ENCODE measurements at regions not wholly inside any gene's neighbourhood (a gene's known extent, or its start where the extent isn't known, plus 50 kb on each side); places are given as distances from the start of the nearest gene placed in this dataset.
A peak's percentile ranks its signal among the peaks of the same experiment; 100 is the strongest.
"Not testable (repeated sequence)": the region's sequence is repeated elsewhere in the genome, so short reads cannot be mapped to it uniquely, and the experiment has no call there.

GRCh38 chr12:13537623-13538022 lies 341.1 kb downstream of the EMP1 start:
- DNase-seq (ENCODE audit: low spot score in 2 of 2): no peak
- Histone ChIP-seq H3K27me3 (no peaks in the 10 kb centered on the region), H3K9me3 (no peaks in the 10 kb centered on the region), H3K4me1 (no peaks in the 10 kb centered on the region), H3K4me3 (no peak overlapping the region), H3K27ac (no peak overlapping the region), H3K36me3 (no peaks in the 10 kb centered on the region)
- TF ChIP-seq POLR2A (IDR thresholded peaks at IDR 0.05) (no peak), POLR2AphosphoS5 (IDR thresholded peaks at IDR 0.05) (no peak), CTCF (IDR thresholded peaks at IDR 0.05) (no peak)
- intact Hi-C loops (cut with DNase I; ENCODE audit: low total_unique reads): no loop called here

DNA sequence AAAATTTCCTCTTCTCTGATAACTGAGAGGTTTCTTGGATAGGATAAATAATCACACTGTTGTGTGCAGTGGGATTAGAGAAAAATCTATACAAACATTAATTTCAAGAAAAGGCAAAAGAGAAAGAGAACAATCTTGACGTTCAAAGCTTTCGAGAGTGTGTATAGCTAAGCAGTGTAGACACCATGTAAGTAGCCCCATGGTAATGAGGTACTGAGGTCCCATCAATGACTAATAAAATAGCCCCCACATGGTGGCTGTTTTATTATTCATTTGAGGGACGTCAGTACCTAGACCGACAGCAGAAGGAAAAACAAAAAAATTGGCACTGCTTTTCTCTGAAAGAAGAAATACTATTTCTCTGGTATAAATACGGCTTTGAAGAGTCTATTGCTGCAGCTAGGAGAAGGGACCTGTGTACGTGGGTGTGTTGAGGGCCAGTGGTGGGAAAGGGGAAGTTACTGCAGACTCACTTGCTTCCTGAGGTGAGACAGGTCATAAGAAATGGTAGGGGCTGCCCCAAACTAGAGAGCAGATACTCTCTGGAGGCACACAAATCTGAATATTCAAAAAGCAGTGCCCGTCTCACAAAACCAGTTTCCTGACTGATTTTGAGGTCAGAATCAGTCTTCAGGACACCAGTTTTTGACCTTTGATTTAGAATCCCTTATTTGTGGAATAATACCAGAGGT lies 339.8 kb downstream of the EMP1 start:
- Histone ChIP-seq H3K4me1 (no peaks in the 10 kb centered on the region), H3K9me3 (no peaks in the 10 kb centered on the region), H3K27me3 (no peaks in the 10 kb centered on the region), H3K4me3 (no peak overlapping the region), H3K36me3 (no peaks in the 10 kb centered on the region), H3K27ac (no peak overlapping the region)
- intact Hi-C loops (cut with DNase I; ENCODE audit: low total_unique reads): no loop called here
- no peak for DNase-seq (ENCODE audit: low spot score in 2 of 2)
- no peak for TF ChIP-seq CTCF (IDR thresholded peaks at IDR 0.05)
- TF ChIP-seq POLR2AphosphoS5 (IDR thresholded peaks at IDR 0.05): no peak
- TF ChIP-seq POLR2A (IDR thresholded peaks at IDR 0.05): no peak

DNA sequence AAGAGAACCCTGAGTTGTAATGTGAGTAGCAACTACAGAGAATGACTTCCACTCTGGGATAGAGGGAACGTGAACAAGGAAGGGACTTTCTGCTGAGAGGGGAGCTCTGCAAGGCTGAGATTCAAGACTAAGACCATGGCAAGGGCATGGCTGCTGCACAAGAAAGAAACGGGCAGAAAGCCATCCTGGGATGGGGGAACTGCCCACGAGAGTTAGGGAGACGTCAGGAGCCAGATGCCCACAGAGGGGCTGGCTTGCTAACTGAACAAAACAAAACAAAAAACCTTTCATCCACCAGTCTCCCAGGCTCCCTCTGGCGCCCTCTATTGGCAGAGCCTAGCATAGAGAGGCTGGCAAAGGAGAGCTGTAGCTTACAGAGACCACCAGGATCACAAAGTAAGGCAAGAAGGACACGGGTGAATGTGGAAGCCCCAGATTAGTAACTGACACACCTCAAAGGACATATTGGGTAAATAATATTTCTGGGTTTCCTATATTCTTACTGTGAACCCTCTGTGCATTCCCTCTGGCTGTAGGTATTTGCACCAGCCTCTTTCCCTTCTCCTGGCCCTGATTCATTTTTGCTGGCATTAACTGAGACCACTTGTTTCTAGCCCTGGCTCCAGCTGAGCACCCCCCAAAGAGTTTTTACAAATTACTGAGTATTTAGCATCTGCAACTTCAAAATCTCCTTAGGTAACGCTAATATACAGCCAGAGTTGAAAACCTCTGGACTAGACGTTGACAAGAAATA lies 338.3 kb downstream of the EMP1 start:
- H3K4me1 ChIP-seq: no peaks in the 10 kb centered on the region
- TF ChIP-seq POLR2AphosphoS5 (IDR thresholded peaks at IDR 0.05) (no peak), CTCF (IDR thresholded peaks at IDR 0.05) (peak in 2 of 3 donors; percentile 48 to 55)
- H3K27ac ChIP-seq: no peak overlapping the region
- no peaks in the 10 kb centered on the region for H3K36me3 ChIP-seq
- no peak for DNase-seq (ENCODE audit: low spot score in 2 of 2)
- intact Hi-C loops (cut with DNase I; ENCODE audit: low total_unique reads): no loop called here
- H3K9me3 ChIP-seq: no peaks in the 10 kb centered on the region
- peak overlapping the region; percentile 25 to 30 (median 26) for H3K4me3 ChIP-seq
- no peaks in the 10 kb centered on the region for H3K27me3 ChIP-seq

DNA sequence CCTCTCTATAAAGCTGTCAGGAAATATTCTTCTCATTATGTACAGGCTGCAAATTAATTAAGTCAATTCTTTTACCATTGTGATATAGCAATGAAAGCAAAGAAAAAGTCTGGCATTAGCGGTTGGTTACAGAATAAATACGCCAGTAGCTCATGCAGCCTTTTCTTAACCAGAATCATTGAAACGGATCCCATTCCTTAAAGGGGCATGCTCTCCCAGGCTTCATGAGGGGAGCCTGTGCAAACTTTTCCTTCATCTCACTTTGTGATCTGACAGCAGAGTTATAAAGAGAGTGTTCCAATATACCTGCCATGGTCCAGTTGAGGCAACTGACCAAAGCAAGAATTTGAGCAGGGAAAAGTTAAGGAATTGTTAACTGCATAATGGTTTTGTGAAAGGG lies 337.7 kb downstream of the EMP1 start:
- Histone ChIP-seq H3K9me3 (no peaks in the 10 kb centered on the region), H3K27ac (no peak overlapping the region), H3K4me3 (no peak overlapping the region), H3K36me3 (no peaks in the 10 kb centered on the region), H3K27me3 (no peaks in the 10 kb centered on the region), H3K4me1 (no peaks in the 10 kb centered on the region)
- TF ChIP-seq CTCF (IDR thresholded peaks at IDR 0.05) (no peak), POLR2A (IDR thresholded peaks at IDR 0.05) (no peak), POLR2AphosphoS5 (IDR thresholded peaks at IDR 0.05) (no peak)
- DNase-seq (ENCODE audit: low spot score in 2 of 2): no peak
- intact Hi-C loops (cut with DNase I; ENCODE audit: low total_unique reads): no loop called here

DNA sequence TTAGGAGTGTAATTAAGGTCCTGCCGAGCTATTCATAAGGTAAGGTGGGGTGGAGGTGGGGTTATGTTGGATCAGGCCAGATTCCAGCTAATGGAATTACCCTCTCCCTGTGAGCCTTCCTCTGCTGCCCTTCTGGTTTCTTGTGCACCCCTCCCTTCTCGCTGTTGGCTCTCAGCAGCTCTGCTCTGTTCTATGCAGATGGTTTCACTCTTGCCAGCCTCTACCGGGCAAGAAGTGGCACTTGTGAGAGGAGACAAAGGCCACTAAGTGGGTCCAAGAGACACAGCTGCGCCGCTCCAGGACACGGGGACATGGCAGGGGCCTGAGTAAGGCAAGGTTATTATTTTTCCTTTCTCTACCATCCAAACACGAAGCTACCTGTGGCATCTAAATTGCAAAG lies 334.4 kb downstream of the EMP1 start:
- no peaks in the 10 kb centered on the region for H3K36me3 ChIP-seq
- H3K4me1 ChIP-seq: no peaks in the 10 kb centered on the region
- no peak for DNase-seq (ENCODE audit: low spot score in 2 of 2)
- no peaks in the 10 kb centered on the region for H3K27me3 ChIP-seq
- intact Hi-C loops (cut with DNase I; ENCODE audit: low total_unique reads): no loop called here
- no peaks in the 10 kb centered on the region for H3K9me3 ChIP-seq
- H3K4me3 ChIP-seq: no peak overlapping the region
- no peak for TF ChIP-seq CTCF (IDR thresholded peaks at IDR 0.05)
- TF ChIP-seq POLR2AphosphoS5 (IDR thresholded peaks at IDR 0.05): no peak
- TF ChIP-seq POLR2A (IDR thresholded peaks at IDR 0.05): no peak
- H3K27ac ChIP-seq: no peak overlapping the region

DNA sequence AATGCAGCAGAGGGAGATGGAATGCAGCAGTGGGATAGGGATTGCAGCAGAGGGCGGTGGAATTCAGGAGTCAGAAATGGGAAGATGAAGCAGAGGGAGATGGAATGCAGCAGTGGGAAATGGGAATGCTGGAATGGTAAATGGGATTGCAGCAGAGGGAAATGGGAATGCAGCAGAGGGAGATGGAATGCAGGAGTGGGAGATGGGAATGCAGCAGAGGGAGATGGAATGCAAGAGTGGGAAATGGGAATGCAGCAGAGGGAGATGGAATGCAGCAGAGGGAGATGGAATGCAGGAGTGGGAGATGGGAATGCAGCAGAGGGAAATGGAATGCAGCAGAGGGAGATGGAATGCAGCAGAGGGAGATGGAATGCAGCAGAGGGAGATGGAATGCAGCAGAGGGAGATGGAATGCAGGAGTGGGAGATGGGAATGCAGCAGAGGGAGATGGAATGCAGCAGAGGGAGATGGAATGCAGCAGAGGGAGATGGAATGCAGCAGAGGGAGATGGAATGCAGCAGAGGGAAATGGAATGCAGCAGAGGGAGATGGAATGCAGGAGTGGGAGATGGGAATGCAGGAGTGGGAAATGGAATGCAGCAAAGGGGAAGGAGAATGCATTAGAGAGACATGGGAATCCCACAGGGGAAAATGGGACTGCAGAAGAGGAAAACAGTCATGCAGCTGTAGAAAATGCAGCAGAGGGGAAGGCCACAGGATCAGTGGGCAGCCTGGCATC lies 329.8 kb downstream of the EMP1 start:
- H3K36me3 ChIP-seq; DNase-seq (ENCODE audit: low spot score in 2 of 2); H3K27me3 ChIP-seq; intact Hi-C loops (cut with DNase I; ENCODE audit: low total_unique reads); H3K9me3 ChIP-seq; H3K4me3 ChIP-seq; H3K27ac ChIP-seq; H3K4me1 ChIP-seq: not testable (repeated sequence)

Data from breast epithelium (tissue), 4 donors.